GM23338 (cell line): ENCODE measurements at regions not wholly inside any gene's neighbourhood (a gene's known extent, or its start where the extent isn't known, plus 50 kb on each side); places are given as distances from the start of the nearest gene placed in this dataset.
A peak's percentile ranks its signal among the peaks of the same experiment; 100 is the strongest.

ENCODE experiments used
- ATAC-seq: fragments of 200-7000 bp; cut with Tn5 transposase; 3 replicates; pipeline ENCODE4 v1.9.1; 2020
- DNase-seq: peaks from one replicate; pipeline ENCODE4 v3.0.0-alpha.2; 2015; ENCODE audit warnings: low spot score
- H2AFZ ChIP-seq: fragments of 200-600 bp; sonication (generic); 2 replicates; pipeline ENCODE4 v1.8.0; 2016; ENCODE audit warnings: antibody characterized with exemption, mild to moderate bottlenecking, moderate library complexity
- H3F3A ChIP-seq: fragments of 200-600 bp; sonication (generic); replicated peaks from 2 replicates; pipeline ENCODE4 v1.8.0; 2017; ENCODE audit warnings: antibody characterized with exemption, mixed run types, low read depth
- H3K27ac ChIP-seq: fragments of 200-600 bp; sonication (generic); 2 replicates; pipeline ENCODE4 v1.6.1; 2016; ENCODE audit warnings: low read depth
- H3K27me3 ChIP-seq: fragments of 200-600 bp; sonication (generic); 2 replicates; pipeline ENCODE4 v1.8.0; 2016; ENCODE audit warnings: mild to moderate bottlenecking, mixed run types, moderate library complexity; ENCODE audit not compliant: insufficient read depth
- H3K36me3 ChIP-seq: fragments of 200-600 bp; sonication (generic); 2 replicates; pipeline ENCODE4 v1.8.0; 2016; ENCODE audit warnings: mild to moderate bottlenecking; ENCODE audit not compliant: insufficient read depth
- H3K4me1 ChIP-seq: fragments of 200-600 bp; sonication (generic); 2 replicates; pipeline ENCODE4 v1.8.0; 2016; ENCODE audit warnings: mild to moderate bottlenecking, moderate library complexity; ENCODE audit not compliant: insufficient read depth
- H3K4me2 ChIP-seq: fragments of 200-600 bp; sonication (generic); 2 replicates; pipeline ENCODE4 v1.7.1; 2017; ENCODE audit warnings: mixed run types
- H3K4me3 ChIP-seq: fragments of 200-600 bp; sonication (generic); 2 replicates; pipeline ENCODE4 v1.6.1; 2016; ENCODE audit warnings: mixed run types
- H3K79me2 ChIP-seq: fragments of 200-600 bp; sonication (generic); replicated peaks from 2 replicates; pipeline ENCODE4 v1.8.0; 2017; ENCODE audit warnings: mild to moderate bottlenecking; ENCODE audit not compliant: insufficient read depth
- H3K9me2 ChIP-seq: fragments of 200-600 bp; sonication (generic); 2 replicates; pipeline ENCODE4 v1.8.0; 2017; ENCODE audit not compliant: insufficient read depth
- H4K20me1 ChIP-seq: fragments of 200-600 bp; sonication (generic); replicated peaks from 2 replicates; pipeline ENCODE4 v1.8.0; 2017; ENCODE audit warnings: mild to moderate bottlenecking; ENCODE audit not compliant: insufficient read depth
- H3K27ac Mint-ChIP-seq: 2 replicates; pipeline ENCODE4 v1.8.0; 2020; ENCODE audit warnings: inconsistent platforms, mild to moderate bottlenecking, moderate library complexity, mixed read lengths
- H3K27me3 Mint-ChIP-seq: 3 replicates; pipeline ENCODE4 v1.8.0; 2022; ENCODE audit warnings: low read depth, mild to moderate bottlenecking, moderate library complexity, mixed read lengths, inconsistent platforms; ENCODE audit not compliant: insufficient read depth, poor library complexity
- H3K36me3 Mint-ChIP-seq: 3 replicates; pipeline ENCODE4 v1.8.0; 2021; ENCODE audit warnings: low read depth, mild to moderate bottlenecking, inconsistent platforms, moderate library complexity, mixed read lengths
- H3K4me1 Mint-ChIP-seq: 3 replicates; pipeline ENCODE4 v1.8.0; 2020; ENCODE audit warnings: mild to moderate bottlenecking, inconsistent platforms, mixed read lengths
- H3K4me3 Mint-ChIP-seq: 3 replicates; pipeline ENCODE4 v1.8.0; 2021; ENCODE audit warnings: moderate library complexity, mild to moderate bottlenecking, inconsistent platforms, mixed read lengths
- H3K9me3 Mint-ChIP-seq: 3 replicates; pipeline ENCODE4 v1.8.0; 2020; ENCODE audit warnings: moderate library complexity, mild to moderate bottlenecking, inconsistent platforms, mixed read lengths
- CREB1 ChIP-seq: fragments of 250-450 bp; sonication (Bioruptor Pico); IDR thresholded peaks from 2 replicates; pipeline ENCODE4 v1.5.0; 2020; ENCODE audit warnings: low read depth, mild to moderate bottlenecking, moderate library complexity
- CTCF ChIP-seq, 2 experiments: fragments of 200-600 bp in 1 of 2; sonication (generic) in 1 of 2; conservative IDR thresholded peaks; 2 replicates each; pipeline versions ENCODE4 v1.5.1 to v1.6.1; 2016 to 2017; ENCODE audit warnings: antibody characterized with exemption in 2 of 2, low read depth in 2 of 2, mild to moderate bottlenecking in 2 of 2, moderate library complexity in 1 of 2
- EZH2 ChIP-seq: fragments of 200-600 bp; sonication (generic); IDR thresholded peaks from one replicate; pipeline ENCODE4 v1.8.0; 2017; ENCODE audit warnings: antibody characterized with exemption, mild to moderate bottlenecking, low read depth; ENCODE audit not compliant: unreplicated experiment
- EZH2phosphoT487 ChIP-seq: fragments of 200-600 bp; sonication (generic); IDR thresholded peaks from one replicate; pipeline ENCODE4 v1.8.1; 2018; ENCODE audit warnings: antibody characterized with exemption; ENCODE audit not compliant: unreplicated experiment
- NANOG ChIP-seq: IDR thresholded peaks from 2 replicates; pipeline ENCODE4 v1.6.1; 2016; ENCODE audit warnings: antibody characterized with exemption, borderline replicate concordance
- POLR2AphosphoS5 ChIP-seq: IDR thresholded peaks from 2 replicates; pipeline ENCODE4 v1.6.1; 2016; ENCODE audit warnings: antibody characterized with exemption, low read depth
- REST ChIP-seq: IDR thresholded peaks from one replicate; pipeline ENCODE4 v1.6.1; 2018; ENCODE audit warnings: antibody characterized with exemption; ENCODE audit not compliant: unreplicated experiment
- STAT1 ChIP-seq: IDR thresholded peaks from one replicate; pipeline ENCODE4 v1.6.1; 2016; ENCODE audit warnings: antibody characterized with exemption; ENCODE audit not compliant: unreplicated experiment
- ZNF331 ChIP-seq: fragments of 250-450 bp; sonication (Bioruptor Pico); IDR thresholded peaks from 2 replicates; pipeline ENCODE4 v1.5.0; 2020; ENCODE audit warnings: low read depth, mild to moderate bottlenecking, moderate library complexity

- H3K4me3 Mint-ChIP-seq = peak overlapping the region; percentile 76
- H3K27me3 Mint-ChIP-seq = peaks cover 2% of the 10 kb centered on the region
- Histone ChIP-seq H3K4me3 (peak overlapping the region; percentile 73), H4K20me1 (no peaks in the 10 kb centered on the region), H3K36me3 (no peaks in the 10 kb centered on the region), H3K79me2 (no peaks in the 10 kb centered on the region), H3K27ac (no peak overlapping the region), H2AFZ (peak overlapping the region; percentile 94), H3F3A (no peaks in the 10 kb centered on the region), H3K4me1 (0 out of 2 replicates have a peak, but pooled peaks cover 8% of the 10 kb centered on the region), H3K27me3 (peaks cover 13% of the 10 kb centered on the region), H3K9me2 (no peaks in the 10 kb centered on the region), H3K4me2 (peak overlapping the region; percentile 88)
- DNase-seq = peak; percentile 80
- peaks cover 2% of the 10 kb centered on the region; the same call in 2 of the 3 replicates for H3K9me3 Mint-ChIP-seq
- no peak for TF ChIP-seq POLR2AphosphoS5
- no peak for TF ChIP-seq CREB1 (CRISPR knock-in tag)
- no peak for TF ChIP-seq EZH2
- TF ChIP-seq CTCF (conservative IDR thresholded peaks at IDR 0.05; ENCODE audit: low read depth in 2 of 2) = no peak
- no peak for TF ChIP-seq NANOG
- TF ChIP-seq ZNF331 (CRISPR knock-in tag) = no peak
- TF ChIP-seq EZH2phosphoT487 = no peak
- no peak for TF ChIP-seq STAT1
- no peak for TF ChIP-seq REST
- peak; percentile 95 for ATAC-seq
- H3K36me3 Mint-ChIP-seq = peaks cover 2% of the 10 kb centered on the region; the same call in 1 of the 3 replicates
- H3K27ac Mint-ChIP-seq = no peak overlapping the region; the same call in 1 of the 2 replicates
- peaks cover 2% of the 10 kb centered on the region; the same call in 1 of the 3 replicates for H3K4me1 Mint-ChIP-seq
These were observed 221.4 kb upstream of the PKN2 start for GRCh38 chr1:88462488-88463261.
